ENCODE measurements at regions not wholly inside any gene's neighbourhood (a gene's known extent, or its start where the extent isn't known, plus 50 kb on each side); places are given as distances from the start of the nearest gene placed in this dataset.

- H3K9me3 ChIP-seq (ENCODE audit: control insufficient read depth, low read depth, low read length), result peaks cover 5% of the 10 kb centered on the region
- no peak overlapping the region for H3K4me2 ChIP-seq (ENCODE audit: control insufficient read depth, extremely low read depth, insufficient read depth, low read depth, low read length)
- TF ChIP-seq EZH2 (IDR thresholded peaks at IDR 0.05; ENCODE audit: low read length), result no peak
- no peaks in the 10 kb centered on the region for H4K20me1 ChIP-seq (ENCODE audit: control insufficient read depth, extremely low read depth, insufficient read depth, low read length)
- H3K27ac ChIP-seq (ENCODE audit: control insufficient read depth, insufficient read depth, low read length), result no peak overlapping the region
- no peaks in the 10 kb centered on the region for H3K36me3 ChIP-seq (ENCODE audit: control insufficient read depth in 2 of 2, extremely low read depth in 1 of 2, insufficient read depth in 2 of 2, low read length in 2 of 2)
- H3K79me2 ChIP-seq (ENCODE audit: control insufficient read depth, insufficient read depth, low read length), result no peaks in the 10 kb centered on the region
- FAIRE-seq (no peak), DNase-seq (ENCODE audit: low read depth, low spot score) (no peak)
- H3K9ac ChIP-seq (ENCODE audit: control insufficient read depth, extremely low read depth, insufficient read depth, low read length), result no peak overlapping the region
- no peaks in the 10 kb centered on the region for H3K4me1 ChIP-seq (ENCODE audit: control insufficient read depth, extremely low read depth, insufficient read depth, low read length)
- dilution Hi-C loops (cut with MboI; ENCODE audit: extremely low pct_ligation_motif_present, low sequenced_read_pairs), result no loop called here
- peaks cover 29% of the 10 kb centered on the region for H3K27me3 ChIP-seq (ENCODE audit: control insufficient read depth, extremely low read depth, insufficient read depth, low read length)
- H3K4me3 ChIP-seq (ENCODE audit: control insufficient read depth in 2 of 3, extremely low read depth in 1 of 3, insufficient read depth in 2 of 3, low read depth in 1 of 3, low read length in 3 of 3), result no peak overlapping the region
- no peaks in the 10 kb centered on the region for H3K9me1 ChIP-seq (ENCODE audit: control insufficient read depth, extremely low read depth, insufficient read depth, low read length)
- no peak overlapping the region for H2AFZ ChIP-seq (ENCODE audit: control insufficient read depth, low read length)
These were observed 163.8 kb upstream of the HDAC4 start for GRCh38 chr2:239564587-239564986.

- FAIRE-seq (no peak), DNase-seq (ENCODE audit: low read depth, low spot score) (no peak)
- H2AFZ ChIP-seq (ENCODE audit: control insufficient read depth, low read length), result no peak overlapping the region
- H3K27ac ChIP-seq (ENCODE audit: control insufficient read depth, insufficient read depth, low read length), result no peak overlapping the region
- H3K4me3 ChIP-seq (ENCODE audit: control insufficient read depth in 2 of 3, extremely low read depth in 1 of 3, insufficient read depth in 2 of 3, low read depth in 1 of 3, low read length in 3 of 3), result no peak overlapping the region
- no peak overlapping the region for H3K4me2 ChIP-seq (ENCODE audit: control insufficient read depth, extremely low read depth, insufficient read depth, low read depth, low read length)
- no peak overlapping the region for H3K9ac ChIP-seq (ENCODE audit: control insufficient read depth, extremely low read depth, insufficient read depth, low read length)
- H3K27me3 ChIP-seq (ENCODE audit: control insufficient read depth, extremely low read depth, insufficient read depth, low read length), result peaks cover 22% of the 10 kb centered on the region
- no peaks in the 10 kb centered on the region for H3K4me1 ChIP-seq (ENCODE audit: control insufficient read depth, extremely low read depth, insufficient read depth, low read length)
- H4K20me1 ChIP-seq (ENCODE audit: control insufficient read depth, extremely low read depth, insufficient read depth, low read length), result no peaks in the 10 kb centered on the region
- no peaks in the 10 kb centered on the region for H3K36me3 ChIP-seq (ENCODE audit: control insufficient read depth in 2 of 2, extremely low read depth in 1 of 2, insufficient read depth in 2 of 2, low read length in 2 of 2)
- TF ChIP-seq EZH2 (IDR thresholded peaks at IDR 0.05; ENCODE audit: low read length) (no peak), CTCF (optimal IDR thresholded peaks at IDR 0.05 in 1 of 3, IDR thresholded peaks at IDR 0.05 in 1 of 3, conservative IDR thresholded peaks at IDR 0.05 in 1 of 3; ENCODE audit: extremely low read depth in 1 of 3, insufficient read depth in 2 of 3, low read length in 3 of 3) (no peak)
- H3K9me3 ChIP-seq (ENCODE audit: control insufficient read depth, low read depth, low read length), result peaks cover 5% of the 10 kb centered on the region
- no peaks in the 10 kb centered on the region for H3K9me1 ChIP-seq (ENCODE audit: control insufficient read depth, extremely low read depth, insufficient read depth, low read length)
- no peaks in the 10 kb centered on the region for H3K79me2 ChIP-seq (ENCODE audit: control insufficient read depth, insufficient read depth, low read length)
- dilution Hi-C loops (cut with MboI; ENCODE audit: extremely low pct_ligation_motif_present, low sequenced_read_pairs), result no loop called here
These were observed 162.7 kb upstream of the HDAC4 start for GRCh38 chr2:239563561-239563960.

GRCh38 chr2:239561446-239562001 is 160.7 kb upstream of the HDAC4 start:
- H3K9me3 ChIP-seq (ENCODE audit: control insufficient read depth, low read depth, low read length), result peaks cover 5% of the 10 kb centered on the region
- H3K27ac ChIP-seq (ENCODE audit: control insufficient read depth, insufficient read depth, low read length), result no peak overlapping the region
- no peak for TF ChIP-seq EZH2 (IDR thresholded peaks at IDR 0.05; ENCODE audit: low read length)
- no peak for TF ChIP-seq CTCF (optimal IDR thresholded peaks at IDR 0.05 in 1 of 3, IDR thresholded peaks at IDR 0.05 in 1 of 3, conservative IDR thresholded peaks at IDR 0.05 in 1 of 3; ENCODE audit: extremely low read depth in 1 of 3, insufficient read depth in 2 of 3, low read length in 3 of 3)
- no peak for DNase-seq (ENCODE audit: low read depth, low spot score)
- no peak overlapping the region for H3K4me2 ChIP-seq (ENCODE audit: control insufficient read depth, extremely low read depth, insufficient read depth, low read depth, low read length)
- no peaks in the 10 kb centered on the region for H4K20me1 ChIP-seq (ENCODE audit: control insufficient read depth, extremely low read depth, insufficient read depth, low read length)
- no peaks in the 10 kb centered on the region for H3K4me1 ChIP-seq (ENCODE audit: control insufficient read depth, extremely low read depth, insufficient read depth, low read length)
- H3K27me3 ChIP-seq (ENCODE audit: control insufficient read depth, extremely low read depth, insufficient read depth, low read length), result peaks cover 11% of the 10 kb centered on the region
- no peak overlapping the region for H2AFZ ChIP-seq (ENCODE audit: control insufficient read depth, low read length)
- H3K9ac ChIP-seq (ENCODE audit: control insufficient read depth, extremely low read depth, insufficient read depth, low read length), result no peak overlapping the region
- H3K4me3 ChIP-seq (ENCODE audit: control insufficient read depth in 2 of 3, extremely low read depth in 1 of 3, insufficient read depth in 2 of 3, low read depth in 1 of 3, low read length in 3 of 3), result no peak overlapping the region
- H3K79me2 ChIP-seq (ENCODE audit: control insufficient read depth, insufficient read depth, low read length), result no peaks in the 10 kb centered on the region
- H3K36me3 ChIP-seq (ENCODE audit: control insufficient read depth in 2 of 2, extremely low read depth in 1 of 2, insufficient read depth in 2 of 2, low read length in 2 of 2), result no peaks in the 10 kb centered on the region
- no peaks in the 10 kb centered on the region for H3K9me1 ChIP-seq (ENCODE audit: control insufficient read depth, extremely low read depth, insufficient read depth, low read length)
- dilution Hi-C loops (cut with MboI; ENCODE audit: extremely low pct_ligation_motif_present, low sequenced_read_pairs), result no loop called here
- no peak for FAIRE-seq

Data from keratinocyte (primary cell).